ENCODE measurements at regions not wholly inside any gene's neighbourhood (a gene's known extent, or its start where the extent isn't known, plus 50 kb on each side); places are given as distances from the start of the nearest gene placed in this dataset.

- intact Hi-C loops (cut with DNase I) = no loop called here
- no peak for DNase-seq
- ATAC-seq (ENCODE audit: poor library complexity) = no peak
These were observed 171.6 kb upstream of the CEP162 start for GRCh38 chr6:84399003-84399402.

GRCh38 chr6:84392261-84392660, 164.8 kb upstream of the CEP162 start:
- DNase-seq (no peak), ATAC-seq (ENCODE audit: poor library complexity) (no peak)
- intact Hi-C loops (cut with DNase I) = no loop called here

DNA sequence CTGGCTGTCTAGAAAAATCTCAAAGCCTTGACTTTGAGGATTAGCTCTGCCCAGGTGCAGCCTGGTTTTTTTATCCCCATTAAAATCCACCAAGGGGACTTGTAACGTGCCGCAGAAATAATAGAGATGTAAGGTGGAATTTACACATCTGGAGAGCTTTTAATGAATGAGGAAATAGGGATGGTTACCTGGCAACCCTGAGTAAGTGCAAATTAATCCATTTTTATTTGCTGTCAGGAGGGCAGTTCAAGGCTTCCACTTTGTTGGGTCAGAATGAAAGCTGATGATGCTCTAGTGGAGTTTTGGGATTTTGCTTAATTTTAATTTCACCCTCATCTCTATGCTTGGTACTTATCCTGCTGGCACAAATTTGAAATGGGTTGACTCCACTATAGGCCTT, 163.4 kb upstream of the CEP162 start:
- DNase-seq (no peak), ATAC-seq (ENCODE audit: poor library complexity) (no peak)
- intact Hi-C loops (cut with DNase I) = no loop called here

DNA sequence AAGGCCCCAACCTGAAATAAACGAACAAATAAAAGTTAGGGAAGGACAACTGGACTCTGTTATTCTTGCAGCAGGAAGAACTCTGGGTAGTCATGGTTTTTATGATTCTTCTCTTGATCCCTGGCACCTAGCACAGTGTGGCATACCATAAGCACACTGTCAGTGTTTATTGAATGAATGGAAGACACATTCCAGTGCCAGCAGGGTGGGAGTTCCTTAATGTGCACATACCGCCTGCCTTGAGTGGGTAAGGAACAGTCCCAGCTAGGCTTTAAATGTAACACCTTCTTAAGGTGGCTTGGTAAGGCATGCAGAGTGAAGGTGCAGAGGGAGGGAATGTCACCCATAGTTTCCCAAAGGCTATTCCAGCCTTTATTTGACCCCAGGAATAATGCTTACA, 162.9 kb upstream of the CEP162 start:
- DNase-seq (no peak), ATAC-seq (ENCODE audit: poor library complexity) (no peak)
- intact Hi-C loops (cut with DNase I) = no loop called here

DNA sequence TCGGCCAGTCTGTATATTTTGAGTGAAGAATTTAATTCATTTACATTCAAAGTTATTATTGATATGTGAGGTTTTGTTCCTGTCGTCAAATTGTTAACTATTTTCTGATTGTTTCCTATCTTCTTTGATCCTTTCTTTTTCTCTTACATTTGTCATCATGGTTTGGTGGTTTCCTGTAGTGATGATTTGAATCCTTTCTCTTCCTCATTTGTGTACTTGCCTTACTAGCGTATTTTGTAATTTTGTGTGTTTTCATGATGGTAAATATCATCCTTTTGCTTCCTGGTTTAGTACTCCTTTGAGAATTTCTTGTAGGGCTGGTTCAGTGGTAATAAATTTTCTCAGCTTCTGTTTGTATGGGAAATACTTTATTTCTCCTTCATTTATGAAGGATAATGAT, 151.7 kb upstream of the CEP162 start:
- DNase-seq (no peak), ATAC-seq (ENCODE audit: poor library complexity) (no peak)
- intact Hi-C loops (cut with DNase I) = no loop called here

DNA sequence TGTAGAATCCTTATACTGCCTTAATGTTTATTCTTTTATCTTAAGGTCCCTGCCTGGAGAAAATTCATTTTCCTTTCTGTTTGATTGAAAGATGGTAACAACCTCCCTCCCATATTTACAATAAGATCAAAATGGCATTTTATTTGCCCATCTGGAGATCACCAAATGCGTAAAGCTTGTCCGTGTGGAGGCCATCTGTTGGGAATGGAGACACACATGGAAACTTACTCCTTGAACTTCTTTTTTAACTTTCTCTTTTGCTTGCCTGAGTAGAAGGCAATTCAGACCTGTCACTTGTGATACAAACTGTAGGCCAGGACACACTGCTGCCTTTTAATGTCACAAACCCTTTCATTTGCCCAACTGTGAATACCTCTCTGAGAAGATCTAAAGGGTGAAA, 144.8 kb upstream of the CEP162 start:
- DNase-seq = no peak
- ATAC-seq (ENCODE audit: poor library complexity) = no peak
- intact Hi-C loops (cut with DNase I) = no loop called here

DNA sequence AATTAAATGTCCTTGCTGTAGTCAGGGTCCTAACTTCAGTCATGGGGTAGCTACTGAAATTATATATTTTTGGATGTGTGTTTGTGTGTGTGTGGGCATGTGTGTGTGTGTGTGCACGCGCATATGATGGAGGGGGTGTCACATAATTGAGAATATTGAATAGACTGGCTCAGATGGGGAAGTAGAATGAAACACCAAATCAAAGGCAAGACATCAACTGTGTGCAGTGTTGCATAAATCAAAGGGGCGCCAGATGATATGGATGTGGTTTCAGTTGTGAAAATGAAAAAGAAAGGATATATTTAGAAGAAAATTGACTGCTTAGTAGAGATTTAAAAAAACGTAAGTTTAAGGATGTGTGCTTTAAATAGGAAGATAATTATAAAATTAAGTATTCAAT, 144.2 kb upstream of the CEP162 start:
- no peak for DNase-seq
- no peak for ATAC-seq (ENCODE audit: poor library complexity)
- intact Hi-C loops (cut with DNase I) = no loop called here

DNA sequence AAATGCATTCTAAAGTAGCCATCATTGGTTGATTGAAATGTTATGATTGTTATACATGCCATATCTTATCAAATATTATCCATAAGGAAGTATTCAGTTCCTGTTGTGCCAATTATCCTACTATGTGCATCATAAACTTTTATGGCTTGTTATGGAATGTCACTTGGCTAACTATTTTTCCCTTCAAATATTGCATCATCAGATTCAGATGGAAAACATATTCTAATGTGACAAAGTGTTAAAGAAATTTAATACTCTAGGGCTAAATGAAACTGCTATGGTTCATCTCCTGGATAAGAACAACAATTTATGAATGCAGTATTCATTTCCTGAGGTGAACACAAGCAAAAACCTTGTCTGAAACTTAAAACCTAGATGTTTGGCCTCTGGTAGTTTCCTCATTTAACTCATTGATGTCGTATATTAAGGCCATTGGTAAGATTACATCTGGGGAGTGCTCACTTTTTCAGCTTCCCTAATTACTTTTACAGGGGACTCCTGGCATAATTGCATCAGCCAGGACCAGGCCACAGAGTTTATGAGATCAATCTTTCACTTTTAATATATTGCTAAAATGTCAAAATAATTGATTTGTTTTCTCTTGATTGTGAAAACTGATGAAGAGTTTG, 134.9 kb upstream of the CEP162 start:
- DNase-seq = no peak
- intact Hi-C loops (cut with DNase I) = no loop called here
- no peak for ATAC-seq (ENCODE audit: poor library complexity)

DNA sequence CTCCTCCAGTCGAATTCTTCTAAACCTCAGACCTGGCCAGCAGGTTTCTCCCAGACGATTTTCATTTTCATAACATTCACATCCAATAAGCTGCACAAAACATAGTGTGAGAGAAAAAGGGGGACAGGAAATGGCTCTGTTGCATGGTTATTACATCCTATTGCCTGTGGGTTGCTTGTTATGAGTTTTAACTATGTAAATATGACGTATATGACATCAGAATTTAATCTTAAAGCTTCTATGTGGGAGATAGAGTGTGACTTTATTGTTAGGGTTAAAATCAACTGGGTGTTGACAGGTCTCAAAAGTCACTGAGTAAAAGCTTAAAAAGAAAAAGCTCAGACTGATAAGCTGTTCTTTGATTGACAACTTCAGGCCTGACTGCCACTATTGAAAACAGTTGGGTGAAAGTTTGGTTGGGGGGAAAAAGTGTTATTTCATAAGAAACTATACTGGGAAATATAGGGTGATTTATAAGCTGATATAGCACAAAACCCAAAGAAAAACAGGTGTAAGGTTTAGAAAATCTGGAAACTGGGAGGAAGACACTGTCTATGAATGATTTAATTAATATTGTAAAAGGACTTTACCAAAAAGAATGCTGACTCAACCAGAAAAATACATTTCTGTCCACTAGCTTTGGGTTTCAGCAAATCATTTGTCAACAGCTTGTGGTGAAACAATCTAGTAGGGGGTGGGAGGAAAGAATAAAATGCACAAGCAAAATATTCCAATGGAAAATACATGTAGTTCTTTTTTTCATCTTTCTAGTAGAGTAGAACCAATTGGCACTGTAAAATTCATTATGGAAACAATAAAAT, 134.1 kb upstream of the CEP162 start:
- DNase-seq (no peak), ATAC-seq (ENCODE audit: poor library complexity) (no peak)
- intact Hi-C loops (cut with DNase I) = no loop called here

- ATAC-seq (ENCODE audit: poor library complexity) (no peak), DNase-seq (no peak)
- intact Hi-C loops (cut with DNase I) = no loop called here
These were observed 132.6 kb upstream of the CEP162 start for GRCh38 chr6:84360039-84360438.

DNA sequence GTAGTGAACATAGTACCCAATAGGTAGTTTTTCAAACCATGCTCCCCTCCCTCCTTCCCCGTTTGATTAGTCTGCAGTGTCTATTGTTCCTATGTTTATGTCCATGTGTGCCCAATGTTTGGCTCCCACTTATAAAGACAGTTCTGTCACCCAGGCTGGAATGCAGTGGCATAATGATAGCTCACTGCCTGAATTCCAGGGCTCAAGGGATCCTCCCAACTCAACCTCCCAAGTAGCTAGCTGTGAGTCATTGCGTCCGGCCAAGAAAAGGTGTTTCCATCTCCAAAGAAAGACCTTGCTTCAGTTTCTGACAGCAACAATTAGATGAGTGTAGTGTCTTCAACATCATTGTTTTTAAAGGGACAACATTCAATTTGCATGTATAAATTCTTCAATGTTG, 131.1 kb upstream of the CEP162 start:
- intact Hi-C loops (cut with DNase I) = no loop called here
- no peak for DNase-seq
- no peak for ATAC-seq (ENCODE audit: poor library complexity)

GRCh38 chr6:84357631-84358030, 130.2 kb upstream of the CEP162 start:
- intact Hi-C loops (cut with DNase I) = no loop called here
- no peak for ATAC-seq (ENCODE audit: poor library complexity)
- no peak for DNase-seq

GRCh38 chr6:84356907-84357306, 129.5 kb upstream of the CEP162 start:
- ATAC-seq (ENCODE audit: poor library complexity) = no peak
- intact Hi-C loops (cut with DNase I) = no loop called here
- DNase-seq = no peak

GRCh38 chr6:84353459-84354423, 126.3 kb upstream of the CEP162 start:
- DNase-seq (no peak), ATAC-seq (ENCODE audit: poor library complexity) (no peak)
- intact Hi-C loops (cut with DNase I) = no loop called here

DNA sequence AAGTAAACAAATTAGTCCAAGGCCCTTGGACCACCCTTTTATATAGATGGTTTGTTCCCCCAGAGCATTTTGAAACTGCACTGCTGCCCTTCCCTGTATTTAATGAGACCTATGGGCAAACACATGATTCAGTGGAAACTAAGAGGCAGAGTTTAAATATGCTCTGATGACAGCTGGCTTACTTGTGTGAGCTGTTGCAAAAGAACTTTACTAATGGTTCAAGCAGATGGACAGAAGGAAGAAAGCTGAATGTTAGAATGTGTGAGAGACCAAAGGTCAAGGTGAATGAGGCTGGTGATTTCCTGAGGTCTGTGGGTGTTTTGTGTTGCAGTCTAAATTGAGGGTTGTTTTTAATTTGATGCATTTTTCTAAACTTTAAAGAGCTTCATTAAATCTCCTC, 123.0 kb upstream of the CEP162 start:
- intact Hi-C loops (cut with DNase I) = no loop called here
- no peak for ATAC-seq (ENCODE audit: poor library complexity)

GRCh38 chr6:84349542-84349941, 122.1 kb upstream of the CEP162 start:
- intact Hi-C loops (cut with DNase I) = no loop called here
- ATAC-seq (ENCODE audit: poor library complexity) (no peak), DNase-seq (no peak)

More for the DNA sequence above, 123.0 kb upstream of the CEP162 start:
- no peak for DNase-seq

DNA sequence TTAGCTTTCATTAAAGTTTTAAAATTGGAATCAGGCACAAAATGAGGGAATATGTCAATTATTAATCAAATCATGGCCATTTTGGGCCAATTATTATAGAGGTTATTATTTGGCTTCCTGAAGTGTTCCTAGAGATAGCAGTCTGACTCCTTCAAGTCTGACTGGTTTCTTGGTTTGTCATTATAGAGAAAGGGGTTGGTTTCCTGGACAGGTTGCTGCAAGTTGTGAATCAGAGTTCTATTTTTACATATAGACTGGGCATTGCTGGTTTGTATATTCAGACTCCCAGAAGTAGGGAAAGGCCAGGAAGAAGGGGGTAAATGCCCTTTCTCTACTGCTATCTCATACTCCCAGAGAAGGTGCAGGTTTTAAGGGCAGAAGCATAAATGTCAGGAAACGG, 121.4 kb upstream of the CEP162 start:
- intact Hi-C loops (cut with DNase I) = no loop called here
- DNase-seq (no peak), ATAC-seq (ENCODE audit: poor library complexity) (no peak)

- DNase-seq (no peak), ATAC-seq (ENCODE audit: poor library complexity) (no peak)
- intact Hi-C loops (cut with DNase I) = no loop called here
These were observed 118.9 kb upstream of the CEP162 start for GRCh38 chr6:84346372-84346771.

DNA sequence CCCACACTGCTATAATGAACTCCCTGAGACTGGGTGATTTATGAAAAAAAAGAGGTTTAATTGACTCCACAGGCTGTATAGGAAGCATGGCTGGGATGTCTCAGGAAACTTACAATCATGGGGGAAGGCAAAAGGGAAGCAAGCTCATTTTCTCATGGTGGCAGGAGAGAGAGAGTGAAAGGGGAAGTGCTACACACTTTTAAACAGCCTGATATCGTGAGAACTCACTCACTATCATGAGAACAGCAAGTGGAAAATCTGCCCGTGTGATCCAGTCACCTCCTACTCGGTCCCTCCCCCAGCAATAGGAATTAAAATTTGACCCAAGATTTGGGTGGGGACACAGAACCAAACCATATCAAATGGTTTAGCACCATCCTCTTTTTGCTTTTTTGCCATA, 116.6 kb upstream of the CEP162 start:
- DNase-seq (no peak), ATAC-seq (ENCODE audit: poor library complexity) (no peak)
- intact Hi-C loops (cut with DNase I) = no loop called here

GRCh38 chr6:84340422-84340821, 113.0 kb upstream of the CEP162 start:
- DNase-seq (no peak), ATAC-seq (ENCODE audit: poor library complexity) (no peak)
- intact Hi-C loops (cut with DNase I) = no loop called here
